Endothelial cell of umbilical vein (primary cell): ENCODE measurements at regions not wholly inside any gene's neighbourhood (a gene's known extent, or its start where the extent isn't known, plus 50 kb on each side); places are given as distances from the start of the nearest gene placed in this dataset.

Experiments used
- BruUV-seq: library from RNA; stranded (reverse); fragments of 400-500 nt; replicated peaks from 2 replicates; lab custom pipeline; 2021; lab: Mats Ljungman, UMichigan
- CTCF ChIA-PET: fragments of 300-600, 350-600 bp; sonication (Branson Sonifier 250); formaldehyde crosslinking; loops from one replicate; lab custom pipeline; 2021; ENCODE audit warnings: antibody characterized with exemption, inconsistent platforms; lab: Charles Lee
- POLR2A ChIA-PET: fragments of 300-600, 350-600 bp; sonication (Branson Sonifier 250); formaldehyde crosslinking; loops from one replicate; lab custom pipeline; 2021; ENCODE audit warnings: antibody characterized with exemption, inconsistent platforms; lab: Charles Lee
- DNase-seq: peaks from one replicate; pipeline ENCODE4 v3.0.0-alpha.2; 2011; ENCODE audit warnings: low read depth, low spot score
- FAIRE-seq: peaks from 2 replicates; lab custom pipeline; 2011; peaks lifted over from hg19 to GRCh38; lab: Jason Lieb, UNC
- H2AFZ ChIP-seq: 2 replicates; pipeline ENCODE4 v1.6.0; 2012; ENCODE audit warnings: low read depth, low read length, control low read depth, inconsistent platforms
- H3K27ac ChIP-seq: 2 replicates; pipeline ENCODE4 v1.5.1; 2011; ENCODE audit warnings: low read depth, mild to moderate bottlenecking, control low read depth, low read length, moderate library complexity; ENCODE audit not compliant: insufficient read depth
- H3K27me3 ChIP-seq, 2 experiments: 2 replicates each; pipeline versions ENCODE4 v1.6.0 to v1.6.1; 2011; ENCODE audit warnings: low read length in 2 of 2, mixed read lengths in 1 of 2; ENCODE audit not compliant: control insufficient read depth in 2 of 2, insufficient read depth in 2 of 2
- H3K36me3 ChIP-seq, 2 experiments: 2 replicates in 1 of 2; 3 replicates in 1 of 2; pipeline ENCODE4 v1.5.1; 2011; ENCODE audit warnings: low read length in 2 of 2, mild to moderate bottlenecking in 1 of 2, moderate library complexity in 1 of 2; ENCODE audit not compliant: control insufficient read depth in 2 of 2, insufficient read depth in 2 of 2; ENCODE audit errors: extremely low read depth in 1 of 2
- H3K4me1 ChIP-seq: 3 replicates; pipeline ENCODE4 v1.5.1; 2011; ENCODE audit warnings: mild to moderate bottlenecking, low read length; ENCODE audit not compliant: control insufficient read depth, insufficient read depth; ENCODE audit errors: extremely low read depth
- H3K4me2 ChIP-seq: 2 replicates; pipeline ENCODE4 v1.6.1; 2011; ENCODE audit warnings: low read length, control low read depth, mixed read lengths; ENCODE audit not compliant: insufficient read depth
- H3K4me3 ChIP-seq, 3 experiments: fragments of 200-600 bp in 1 of 3; sonication (generic), shearing (Covaris generic) in 1 of 3; replicated peaks in 1 of 3; 2 replicates each; pipeline ENCODE4 v1.5.1; 2011 to 2016; ENCODE audit warnings: control low read depth in 3 of 3, low read length in 3 of 3, mild to moderate bottlenecking in 2 of 3, inconsistent platforms in 1 of 3, low read depth in 1 of 3, moderate library complexity in 1 of 3; ENCODE audit not compliant: insufficient read depth in 1 of 3
- H3K79me2 ChIP-seq: 2 replicates; pipeline ENCODE4 v1.6.0; 2012; ENCODE audit warnings: low read length, inconsistent platforms; ENCODE audit not compliant: control insufficient read depth, insufficient read depth
- H3K9ac ChIP-seq: replicated peaks from 2 replicates; pipeline ENCODE3; 2011; ENCODE audit warnings: low read length, control low read depth; ENCODE audit not compliant: insufficient read depth; ENCODE audit errors: extremely low read depth
- H3K9me1 ChIP-seq: replicated peaks from 3 replicates; pipeline ENCODE4 v1.6.0; 2011; ENCODE audit warnings: mild to moderate bottlenecking, low read length; ENCODE audit not compliant: control insufficient read depth, insufficient read depth; ENCODE audit errors: extremely low read depth
- H3K9me3 ChIP-seq: replicated peaks from 2 replicates; pipeline ENCODE4 v1.5.1; 2012; ENCODE audit warnings: low read length, inconsistent platforms; ENCODE audit not compliant: control insufficient read depth, insufficient read depth
- H4K20me1 ChIP-seq: replicated peaks from 2 replicates; pipeline ENCODE3; 2011; ENCODE audit warnings: mild to moderate bottlenecking, low read length; ENCODE audit not compliant: control insufficient read depth, insufficient read depth; ENCODE audit errors: extremely low read depth
- CTCF ChIP-seq, 2 donors: IDR thresholded peaks; 1 replicate in 1 of 2; 2 replicates in 1 of 2; pipeline ENCODE4 v1.5.1; 2011; ENCODE audit warnings: low read length in 2 of 2, mild to moderate bottlenecking in 2 of 2, moderate library complexity in 2 of 2, control low read depth in 1 of 2, inconsistent platforms in 1 of 2, low read depth in 1 of 2; ENCODE audit not compliant: insufficient read depth in 1 of 2; ENCODE audit errors: extremely low read depth in 1 of 2
- EZH2 ChIP-seq: IDR thresholded peaks from 2 replicates; pipeline ENCODE4 v1.6.1; 2012; ENCODE audit warnings: borderline replicate concordance, low read depth, mild to moderate bottlenecking, moderate library complexity, low read length, inconsistent platforms; ENCODE audit not compliant: severe bottlenecking
- FOS ChIP-seq: IDR thresholded peaks from 2 replicates; pipeline ENCODE4 v1.6.1; 2011; ENCODE audit warnings: mild to moderate bottlenecking, low read length, moderate library complexity, borderline replicate concordance; ENCODE audit not compliant: insufficient read depth
- GATA2 ChIP-seq: IDR thresholded peaks from 2 replicates; pipeline ENCODE4 v1.7.0; 2011; ENCODE audit warnings: low read depth, mild to moderate bottlenecking, moderate library complexity, mixed read lengths, low read length; ENCODE audit not compliant: insufficient read length, insufficient read depth
- JUN ChIP-seq: IDR thresholded peaks from 2 replicates; pipeline ENCODE4 v1.6.1; 2011; ENCODE audit warnings: borderline replicate concordance, low read depth; ENCODE audit not compliant: insufficient read length, insufficient read depth
- MAX ChIP-seq: IDR thresholded peaks from 2 replicates; pipeline ENCODE4 v1.6.1; 2011; ENCODE audit not compliant: insufficient read depth, insufficient read length
- MYC ChIP-seq: IDR thresholded peaks from one replicate; pipeline ENCODE4 v1.6.1; 2011; ENCODE audit warnings: mild to moderate bottlenecking, low read depth, low read length
- POLR2A ChIP-seq: IDR thresholded peaks from 2 replicates; pipeline ENCODE4 v1.6.1; 2012; ENCODE audit warnings: low read depth, mild to moderate bottlenecking, control low read depth, low read length
- POLR2AphosphoS5 ChIP-seq: IDR thresholded peaks from 2 replicates; pipeline ENCODE4 v1.6.1; 2012; ENCODE audit warnings: low read depth, mild to moderate bottlenecking, control low read depth, low read length, moderate library complexity; ENCODE audit not compliant: insufficient read depth
- dilution Hi-C: fragments of 300-500 bp; cut with MboI; formaldehyde crosslinking; loops from one replicate; pipeline ENCODE4 v1.15.0; 2019; ENCODE audit warnings: low sequenced_read_pairs; ENCODE audit not compliant: extremely low pct_ligation_motif_present
- intact Hi-C: fragments of 100-400 bp; cut with micrococcal nuclease; formaldehyde crosslinking; loops from one replicate; pipeline ENCODE4 v1.10.0; 2022

- Histone ChIP-seq H3K27ac (no peak overlapping the region), H2AFZ (no peak overlapping the region), H3K4me1 (peaks cover 2% of the 10 kb centered on the region), H3K27me3 (no peaks in the 10 kb centered on the region), H3K4me3 (no peak overlapping the region), H4K20me1 (no peaks in the 10 kb centered on the region), H3K9me1 (no peaks in the 10 kb centered on the region), H3K4me2 (no peak overlapping the region), H3K79me2 (no peaks in the 10 kb centered on the region), H3K9ac (no peak overlapping the region), H3K36me3 (no peaks in the 10 kb centered on the region), H3K9me3 (no peaks in the 10 kb centered on the region)
- ChIA-PET CTCF (no interaction called here), POLR2A (no interaction called here)
- dilution Hi-C loops (no loop called here), intact Hi-C loops (no loop called here)
- TF ChIP-seq CTCF (IDR thresholded peaks at IDR 0.05; ENCODE audit: extremely low read depth in 1 of 2, insufficient read depth in 1 of 2, low read depth in 1 of 2, low read length in 2 of 2) (no peak), MAX (no peak), MYC (no peak), EZH2 (no peak), POLR2A (no peak), POLR2AphosphoS5 (no peak), FOS (no peak), GATA2 (no peak), JUN (no peak)
- no peak for DNase-seq
- no peak for FAIRE-seq
- BruUV-seq, result no TSS peak
Observed at GRCh38 chr1:168913711-168914463, 184.9 kb upstream of the DPT start.
